ENCODE measurements at regions not wholly inside any gene's neighbourhood (a gene's known extent, or its start where the extent isn't known, plus 50 kb on each side); places are given as distances from the start of the nearest gene placed in this dataset.

- H3K36me3 Mint-ChIP-seq (ENCODE audit: low read depth), result no peaks in the 10 kb centered on the region
- no peaks in the 10 kb centered on the region for H3K9me3 Mint-ChIP-seq
- no peaks in the 10 kb centered on the region for H3K36me3 ChIP-seq (ENCODE audit: insufficient read depth)
- H3K27me3 ChIP-seq (ENCODE audit: insufficient read depth), result no peaks in the 10 kb centered on the region
- H3K4me3 ChIP-seq, result no peak overlapping the region
- no peaks in the 10 kb centered on the region for H3F3A ChIP-seq (replicated peaks; ENCODE audit: low read depth)
- H3K4me1 ChIP-seq (ENCODE audit: insufficient read depth), result no peaks in the 10 kb centered on the region
- peaks cover 1% of the 10 kb centered on the region for H3K27me3 Mint-ChIP-seq (ENCODE audit: insufficient read depth, low read depth, poor library complexity)
- H3K79me2 ChIP-seq (replicated peaks; ENCODE audit: insufficient read depth), result no peaks in the 10 kb centered on the region
- H3K9me2 ChIP-seq (ENCODE audit: insufficient read depth), result no peaks in the 10 kb centered on the region
- no peaks in the 10 kb centered on the region for H4K20me1 ChIP-seq (replicated peaks; ENCODE audit: insufficient read depth)
- no peak overlapping the region for H3K27ac ChIP-seq (ENCODE audit: low read depth)
- DNase-seq (ENCODE audit: low spot score) (no peak), ATAC-seq (no peak)
- H3K4me2 ChIP-seq, result no peak overlapping the region
- H3K4me3 Mint-ChIP-seq, result no peak overlapping the region
- H3K4me1 Mint-ChIP-seq, result peaks cover 11% of the 10 kb centered on the region
- H3K27ac Mint-ChIP-seq, result no peak overlapping the region; the same call in 1 of the 2 replicates
- TF ChIP-seq POLR2AphosphoS5 (IDR thresholded peaks at IDR 0.05; ENCODE audit: low read depth), result no peak
- TF ChIP-seq ZNF462 (CRISPR knock-in tag; IDR thresholded peaks at IDR 0.05), result no peak
- TF ChIP-seq JUNB (IDR thresholded peaks at IDR 0.05; ENCODE audit: unreplicated experiment), result no peak
- TF ChIP-seq STAT1 (IDR thresholded peaks at IDR 0.05; ENCODE audit: unreplicated experiment), result no peak
- TF ChIP-seq, protein P1, sequence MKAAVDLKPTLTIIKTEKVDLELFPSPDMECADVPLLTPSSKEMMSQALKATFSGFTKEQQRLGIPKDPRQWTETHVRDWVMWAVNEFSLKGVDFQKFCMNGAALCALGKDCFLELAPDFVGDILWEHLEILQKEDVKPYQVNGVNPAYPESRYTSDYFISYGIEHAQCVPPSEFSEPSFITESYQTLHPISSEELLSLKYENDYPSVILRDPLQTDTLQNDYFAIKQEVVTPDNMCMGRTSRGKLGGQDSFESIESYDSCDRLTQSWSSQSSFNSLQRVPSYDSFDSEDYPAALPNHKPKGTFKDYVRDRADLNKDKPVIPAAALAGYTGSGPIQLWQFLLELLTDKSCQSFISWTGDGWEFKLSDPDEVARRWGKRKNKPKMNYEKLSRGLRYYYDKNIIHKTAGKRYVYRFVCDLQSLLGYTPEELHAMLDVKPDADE (IDR thresholded peaks at IDR 0.05), result no peak
- TF ChIP-seq ZNF114 (CRISPR knock-in tag; IDR thresholded peaks at IDR 0.05), result no peak
- TF ChIP-seq CTCF (conservative IDR thresholded peaks at IDR 0.05; ENCODE audit: low read depth in 2 of 2), result no peak
- TF ChIP-seq, protein P2, sequence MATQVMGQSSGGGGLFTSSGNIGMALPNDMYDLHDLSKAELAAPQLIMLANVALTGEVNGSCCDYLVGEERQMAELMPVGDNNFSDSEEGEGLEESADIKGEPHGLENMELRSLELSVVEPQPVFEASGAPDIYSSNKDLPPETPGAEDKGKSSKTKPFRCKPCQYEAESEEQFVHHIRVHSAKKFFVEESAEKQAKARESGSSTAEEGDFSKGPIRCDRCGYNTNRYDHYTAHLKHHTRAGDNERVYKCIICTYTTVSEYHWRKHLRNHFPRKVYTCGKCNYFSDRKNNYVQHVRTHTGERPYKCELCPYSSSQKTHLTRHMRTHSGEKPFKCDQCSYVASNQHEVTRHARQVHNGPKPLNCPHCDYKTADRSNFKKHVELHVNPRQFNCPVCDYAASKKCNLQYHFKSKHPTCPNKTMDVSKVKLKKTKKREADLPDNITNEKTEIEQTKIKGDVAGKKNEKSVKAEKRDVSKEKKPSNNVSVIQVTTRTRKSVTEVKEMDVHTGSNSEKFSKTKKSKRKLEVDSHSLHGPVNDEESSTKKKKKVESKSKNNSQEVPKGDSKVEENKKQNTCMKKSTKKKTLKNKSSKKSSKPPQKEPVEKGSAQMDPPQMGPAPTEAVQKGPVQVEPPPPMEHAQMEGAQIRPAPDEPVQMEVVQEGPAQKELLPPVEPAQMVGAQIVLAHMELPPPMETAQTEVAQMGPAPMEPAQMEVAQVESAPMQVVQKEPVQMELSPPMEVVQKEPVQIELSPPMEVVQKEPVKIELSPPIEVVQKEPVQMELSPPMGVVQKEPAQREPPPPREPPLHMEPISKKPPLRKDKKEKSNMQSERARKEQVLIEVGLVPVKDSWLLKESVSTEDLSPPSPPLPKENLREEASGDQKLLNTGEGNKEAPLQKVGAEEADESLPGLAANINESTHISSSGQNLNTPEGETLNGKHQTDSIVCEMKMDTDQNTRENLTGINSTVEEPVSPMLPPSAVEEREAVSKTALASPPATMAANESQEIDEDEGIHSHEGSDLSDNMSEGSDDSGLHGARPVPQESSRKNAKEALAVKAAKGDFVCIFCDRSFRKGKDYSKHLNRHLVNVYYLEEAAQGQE (IDR thresholded peaks at IDR 0.05; ENCODE audit: unreplicated experiment), result no peak
- no peak for TF ChIP-seq CREB1 (CRISPR knock-in tag; IDR thresholded peaks at IDR 0.05; ENCODE audit: low read depth)
- no peak for TF ChIP-seq EZH2phosphoT487 (IDR thresholded peaks at IDR 0.05; ENCODE audit: unreplicated experiment)
- TF ChIP-seq NANOG (IDR thresholded peaks at IDR 0.05; ENCODE audit: borderline replicate concordance), result no peak
- H2AFZ ChIP-seq, result no peak overlapping the region
Measured at GRCh38 chr12:66813137-66813892, 134.4 kb upstream of the GRIP1 start.
